ENCODE measurements at regions not wholly inside any gene's neighbourhood (a gene's known extent, or its start where the extent isn't known, plus 50 kb on each side); places are given as distances from the start of the nearest gene placed in this dataset.

- no peak overlapping the region for H3K4me3 ChIP-seq (ENCODE audit: insufficient read depth, low read depth, low read length)
- H3K27me3 ChIP-seq (ENCODE audit: control insufficient read depth, insufficient read depth, low read length) = no peaks in the 10 kb centered on the region
- no peak for DNase-seq
- no peaks in the 10 kb centered on the region for H3K36me3 ChIP-seq (replicated peaks; ENCODE audit: control insufficient read depth, insufficient read depth, low read length)
These were observed 140.3 kb downstream of the PDHA2 start for GRCh38 chr4:95979961-95980876.

GRCh38 chr4:95980877-95981360 is 141.0 kb downstream of the PDHA2 start:
- H3K27me3 ChIP-seq (ENCODE audit: control insufficient read depth, insufficient read depth, low read length) = no peaks in the 10 kb centered on the region
- no peaks in the 10 kb centered on the region for H3K36me3 ChIP-seq (replicated peaks; ENCODE audit: control insufficient read depth, insufficient read depth, low read length)

GRCh38 chr4:95981591-95981990 is 141.7 kb downstream of the PDHA2 start:
- Histone ChIP-seq H3K4me3 (ENCODE audit: insufficient read depth, low read depth, low read length) (no peak overlapping the region), H3K36me3 (replicated peaks; ENCODE audit: control insufficient read depth, insufficient read depth, low read length) (no peaks in the 10 kb centered on the region), H3K27me3 (ENCODE audit: control insufficient read depth, insufficient read depth, low read length) (no peaks in the 10 kb centered on the region)
- no peak for DNase-seq

More at GRCh38 chr4:95980877-95981360, 141.0 kb downstream of the PDHA2 start:
- H3K4me3 ChIP-seq (ENCODE audit: insufficient read depth, low read depth, low read length) = no peak overlapping the region
- no peak for DNase-seq

GRCh38 chr4:95982516-95982915 is 142.6 kb downstream of the PDHA2 start:
- Histone ChIP-seq H3K4me3 (ENCODE audit: insufficient read depth, low read depth, low read length) (no peak overlapping the region), H3K36me3 (replicated peaks; ENCODE audit: control insufficient read depth, insufficient read depth, low read length) (no peaks in the 10 kb centered on the region), H3K27me3 (ENCODE audit: control insufficient read depth, insufficient read depth, low read length) (no peaks in the 10 kb centered on the region)
- no peak for DNase-seq

- Histone ChIP-seq H3K36me3 (replicated peaks; ENCODE audit: control insufficient read depth, insufficient read depth, low read length) (no peaks in the 10 kb centered on the region), H3K4me3 (ENCODE audit: insufficient read depth, low read depth, low read length) (no peak overlapping the region), H3K27me3 (ENCODE audit: control insufficient read depth, insufficient read depth, low read length) (no peaks in the 10 kb centered on the region)
- DNase-seq = no peak
These were observed 144.2 kb downstream of the PDHA2 start for GRCh38 chr4:95984081-95984480.

GRCh38 chr4:95985051-95985450 is 145.2 kb downstream of the PDHA2 start:
- DNase-seq = no peak
- Histone ChIP-seq H3K36me3 (replicated peaks; ENCODE audit: control insufficient read depth, insufficient read depth, low read length) (no peaks in the 10 kb centered on the region), H3K4me3 (ENCODE audit: insufficient read depth, low read depth, low read length) (no peak overlapping the region), H3K27me3 (ENCODE audit: control insufficient read depth, insufficient read depth, low read length) (no peaks in the 10 kb centered on the region)

GRCh38 chr4:95985791-95986550 is 146.1 kb downstream of the PDHA2 start:
- no peaks in the 10 kb centered on the region for H3K36me3 ChIP-seq (replicated peaks; ENCODE audit: control insufficient read depth, insufficient read depth, low read length)
- no peak for DNase-seq

GRCh38 chr4:95987851-95988250 is 148.0 kb downstream of the PDHA2 start:
- H3K36me3 ChIP-seq (replicated peaks; ENCODE audit: control insufficient read depth, insufficient read depth, low read length) = no peaks in the 10 kb centered on the region
- no peaks in the 10 kb centered on the region for H3K27me3 ChIP-seq (ENCODE audit: control insufficient read depth, insufficient read depth, low read length)
- no peak for DNase-seq
- no peak overlapping the region for H3K4me3 ChIP-seq (ENCODE audit: insufficient read depth, low read depth, low read length)

More at GRCh38 chr4:95985791-95986550, 146.1 kb downstream of the PDHA2 start:
- Histone ChIP-seq H3K4me3 (ENCODE audit: insufficient read depth, low read depth, low read length) (no peak overlapping the region), H3K27me3 (ENCODE audit: control insufficient read depth, insufficient read depth, low read length) (no peaks in the 10 kb centered on the region)

- no peak for DNase-seq
- H3K27me3 ChIP-seq (ENCODE audit: control insufficient read depth, insufficient read depth, low read length) = no peaks in the 10 kb centered on the region
- H3K4me3 ChIP-seq (ENCODE audit: insufficient read depth, low read depth, low read length) = no peak overlapping the region
- H3K36me3 ChIP-seq (replicated peaks; ENCODE audit: control insufficient read depth, insufficient read depth, low read length) = no peaks in the 10 kb centered on the region
These were observed 158.4 kb downstream of the PDHA2 start for GRCh38 chr4:95998311-95998710.

GRCh38 chr4:96003951-96004740 is 164.3 kb downstream of the PDHA2 start:
- no peak for DNase-seq
- no peaks in the 10 kb centered on the region for H3K36me3 ChIP-seq (replicated peaks; ENCODE audit: control insufficient read depth, insufficient read depth, low read length)
- H3K4me3 ChIP-seq (ENCODE audit: insufficient read depth, low read depth, low read length) = no peak overlapping the region
- no peaks in the 10 kb centered on the region for H3K27me3 ChIP-seq (ENCODE audit: control insufficient read depth, insufficient read depth, low read length)

GRCh38 chr4:96009427-96010119 is 169.7 kb downstream of the PDHA2 start:
- no peak for DNase-seq
- Histone ChIP-seq H3K4me3 (ENCODE audit: insufficient read depth, low read depth, low read length) (no peak overlapping the region), H3K27me3 (ENCODE audit: control insufficient read depth, insufficient read depth, low read length) (no peaks in the 10 kb centered on the region), H3K36me3 (replicated peaks; ENCODE audit: control insufficient read depth, insufficient read depth, low read length) (no peaks in the 10 kb centered on the region)

GRCh38 chr4:96012687-96013086 is 172.8 kb downstream of the PDHA2 start:
- H3K36me3 ChIP-seq (replicated peaks; ENCODE audit: control insufficient read depth, insufficient read depth, low read length) = no peaks in the 10 kb centered on the region
- H3K27me3 ChIP-seq (ENCODE audit: control insufficient read depth, insufficient read depth, low read length) = no peaks in the 10 kb centered on the region
- DNase-seq = no peak
- no peak overlapping the region for H3K4me3 ChIP-seq (ENCODE audit: insufficient read depth, low read depth, low read length)

- Histone ChIP-seq H3K36me3 (replicated peaks; ENCODE audit: control insufficient read depth, insufficient read depth, low read length) (no peaks in the 10 kb centered on the region), H3K27me3 (ENCODE audit: control insufficient read depth, insufficient read depth, low read length) (no peaks in the 10 kb centered on the region), H3K4me3 (ENCODE audit: insufficient read depth, low read depth, low read length) (no peak overlapping the region)
- DNase-seq = no peak
These were observed 176.9 kb downstream of the PDHA2 start for GRCh38 chr4:96016634-96017299.

All from H7 (cell line).